Endometrium (tissue), 2 donors: ENCODE measurements at regions not wholly inside any gene's neighbourhood (a gene's known extent, or its start where the extent isn't known, plus 50 kb on each side); places are given as distances from the start of the nearest gene placed in this dataset.

Source experiments
- FAIRE-seq: peaks from 2 replicates; lab custom pipeline; 2012; peaks lifted over from hg19 to GRCh38; lab: Jason Lieb, UNC
- donor health status: control.
- donor health status: control.

GRCh38 chr10:4775808-4776207 is 50.2 kb upstream of the AKR1E2 start:
- no peak for FAIRE-seq

- FAIRE-seq, result no peak
Measured at GRCh38 chr10:4772202-4772570, 53.8 kb upstream of the AKR1E2 start.

GRCh38 chr10:4771554-4772201 is 54.3 kb upstream of the AKR1E2 start:
- FAIRE-seq, result no peak

- FAIRE-seq, result peak; percentile 85
Measured at GRCh38 chr10:4770801-4771553, 55.0 kb upstream of the AKR1E2 start.

GRCh38 chr10:4768416-4768815 is 57.6 kb upstream of the AKR1E2 start:
- FAIRE-seq, result no peak

- FAIRE-seq, result peak; percentile 90
Measured at GRCh38 chr10:4767033-4767814, 58.8 kb upstream of the AKR1E2 start.

- no peak for FAIRE-seq
Measured at GRCh38 chr10:4766454-4766853, 59.6 kb upstream of the AKR1E2 start.

- FAIRE-seq, result no peak
Measured at GRCh38 chr10:4765428-4765827, 60.6 kb upstream of the AKR1E2 start.

GRCh38 chr10:4763960-4764428 is 62.0 kb upstream of the AKR1E2 start:
- no peak for FAIRE-seq

GRCh38 chr10:4763513-4763912 is 62.5 kb upstream of the AKR1E2 start:
- FAIRE-seq, result no peak

- FAIRE-seq, result no peak
Measured at GRCh38 chr10:4758256-4758655, 67.8 kb upstream of the AKR1E2 start.

- FAIRE-seq, result peak; percentile 15
Measured at GRCh38 chr10:4755286-4755989, 70.6 kb upstream of the AKR1E2 start.

GRCh38 chr10:4754143-4754542 is 71.9 kb upstream of the AKR1E2 start:
- FAIRE-seq, result no peak

GRCh38 chr10:4751211-4751610 is 74.8 kb upstream of the AKR1E2 start:
- no peak for FAIRE-seq

GRCh38 chr10:4749271-4749574 is 76.8 kb upstream of the AKR1E2 start:
- no peak for FAIRE-seq

- no peak for FAIRE-seq
Measured at GRCh38 chr10:4748491-4749270, 77.3 kb upstream of the AKR1E2 start.

GRCh38 chr10:4742217-4742616 is 83.8 kb upstream of the AKR1E2 start:
- FAIRE-seq, result no peak

GRCh38 chr10:4740471-4740870 is 85.5 kb upstream of the AKR1E2 start:
- FAIRE-seq, result peak; percentile 48

GRCh38 chr10:4736608-4737007 is 89.4 kb upstream of the AKR1E2 start:
- no peak for FAIRE-seq

GRCh38 chr10:4736183-4736582 is 89.8 kb upstream of the AKR1E2 start:
- FAIRE-seq, result no peak

GRCh38 chr10:4733843-4734224 is 92.2 kb upstream of the AKR1E2 start:
- no peak for FAIRE-seq
